ENCODE measurements at regions not wholly inside any gene's neighbourhood (a gene's known extent, or its start where the extent isn't known, plus 50 kb on each side); places are given as distances from the start of the nearest gene placed in this dataset.
"Not testable (repeated sequence)": the region's sequence is repeated elsewhere in the genome, so short reads cannot be mapped to it uniquely, and the experiment has no call there.

- H3K4me3 ChIP-seq (ENCODE audit: low read depth, low read length) = no peak overlapping the region
- no peak for DNase-seq (ENCODE audit: low read depth)
Observed at GRCh38 chr4:62656006-62656405, 1455.9 kb downstream of the ADGRL3 start.

GRCh38 chr4:62644372-62644771 is 1444.2 kb downstream of the ADGRL3 start:
- no peak for DNase-seq (ENCODE audit: low read depth)
- no peak overlapping the region for H3K4me3 ChIP-seq (ENCODE audit: low read depth, low read length)

DNA sequence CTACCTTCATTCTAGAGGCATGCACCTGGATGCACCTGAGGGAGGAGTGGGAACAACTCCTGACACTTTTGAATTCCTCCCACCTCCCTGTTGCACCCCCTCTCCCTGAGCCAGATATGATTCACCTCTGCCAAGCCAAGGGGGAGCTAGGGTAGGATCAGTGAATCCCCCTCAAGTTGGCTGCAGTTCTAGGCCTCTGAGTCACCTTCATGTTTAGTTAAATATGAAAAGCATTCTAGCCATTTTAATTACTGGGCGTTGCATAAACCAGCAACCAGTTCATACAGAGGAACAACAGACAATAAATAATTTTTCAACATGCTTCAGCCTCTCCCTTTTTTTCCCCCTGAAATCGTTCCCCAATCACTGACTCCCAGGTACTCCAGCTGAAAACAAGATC is 1440.2 kb downstream of the ADGRL3 start:
- H3K4me3 ChIP-seq (ENCODE audit: low read depth, low read length) = no peak overlapping the region
- no peak for DNase-seq (ENCODE audit: low read depth)

GRCh38 chr4:62627671-62628070 is 1427.5 kb downstream of the ADGRL3 start:
- no peak for DNase-seq (ENCODE audit: low read depth)
- no peak overlapping the region for H3K4me3 ChIP-seq (ENCODE audit: low read depth, low read length)

GRCh38 chr4:62627141-62627540 is 1427.0 kb downstream of the ADGRL3 start:
- no peak overlapping the region for H3K4me3 ChIP-seq (ENCODE audit: low read depth, low read length)
- DNase-seq (ENCODE audit: low read depth) = no peak

GRCh38 chr4:62622089-62622488 is 1422.0 kb downstream of the ADGRL3 start:
- DNase-seq (ENCODE audit: low read depth) = no peak
- no peak overlapping the region for H3K4me3 ChIP-seq (ENCODE audit: low read depth, low read length)

- no peak for DNase-seq (ENCODE audit: low read depth)
- H3K4me3 ChIP-seq (ENCODE audit: low read depth, low read length) = no peak overlapping the region
Observed at GRCh38 chr4:62619971-62620370, 1419.8 kb downstream of the ADGRL3 start.

DNA sequence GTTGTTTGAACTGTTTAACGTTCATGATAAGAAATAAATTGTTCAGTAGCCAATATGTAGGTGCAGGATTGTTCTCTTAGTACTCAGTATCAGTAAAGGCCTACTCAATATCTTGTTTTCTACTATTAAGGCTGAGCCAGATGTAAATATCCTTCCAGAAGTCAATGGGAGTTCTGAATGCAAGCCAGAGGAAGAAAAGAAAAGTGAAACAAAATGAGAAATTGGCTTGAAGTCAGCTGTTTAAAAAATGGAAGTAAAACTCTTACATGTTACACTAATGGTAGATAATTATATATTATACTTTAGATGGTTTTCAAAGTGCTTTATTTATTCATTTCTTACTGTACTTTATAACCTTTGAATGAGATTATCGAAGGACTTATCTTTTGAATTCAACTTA is 1417.9 kb downstream of the ADGRL3 start:
- no peak for DNase-seq (ENCODE audit: low read depth)

GRCh38 chr4:62601737-62602136 is 1401.6 kb downstream of the ADGRL3 start:
- no peak for DNase-seq (ENCODE audit: low read depth)
- H3K4me3 ChIP-seq (ENCODE audit: low read depth, low read length) = no peak overlapping the region

More for the DNA sequence above, 1417.9 kb downstream of the ADGRL3 start:
- no peak overlapping the region for H3K4me3 ChIP-seq (ENCODE audit: low read depth, low read length)

DNA sequence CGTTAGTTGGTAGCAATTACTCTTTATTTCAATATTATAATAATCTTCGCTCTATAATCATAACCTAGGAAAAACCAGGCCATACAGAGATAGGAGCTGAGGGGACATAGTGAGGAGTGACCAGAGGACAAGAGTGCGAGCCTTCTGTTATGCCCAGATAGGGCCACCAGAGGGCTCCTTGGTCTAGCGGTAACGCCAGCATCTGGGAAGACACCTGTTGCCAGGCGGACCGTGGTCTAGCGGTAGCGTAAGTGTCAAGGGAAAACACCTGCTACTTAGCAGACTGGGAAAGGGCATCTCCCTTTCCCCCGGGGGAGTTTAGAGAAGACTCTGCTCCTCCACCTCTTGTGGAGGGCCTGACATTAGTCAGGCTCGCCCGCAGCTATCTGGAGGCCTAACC is 1395.1 kb downstream of the ADGRL3 start:
- not testable (repeated sequence) for H3K4me3 ChIP-seq (ENCODE audit: low read depth, low read length); DNase-seq (ENCODE audit: low read depth)

GRCh38 chr4:62591756-62592155 is 1391.6 kb downstream of the ADGRL3 start:
- no peak for DNase-seq (ENCODE audit: low read depth)
- no peak overlapping the region for H3K4me3 ChIP-seq (ENCODE audit: low read depth, low read length)

DNA sequence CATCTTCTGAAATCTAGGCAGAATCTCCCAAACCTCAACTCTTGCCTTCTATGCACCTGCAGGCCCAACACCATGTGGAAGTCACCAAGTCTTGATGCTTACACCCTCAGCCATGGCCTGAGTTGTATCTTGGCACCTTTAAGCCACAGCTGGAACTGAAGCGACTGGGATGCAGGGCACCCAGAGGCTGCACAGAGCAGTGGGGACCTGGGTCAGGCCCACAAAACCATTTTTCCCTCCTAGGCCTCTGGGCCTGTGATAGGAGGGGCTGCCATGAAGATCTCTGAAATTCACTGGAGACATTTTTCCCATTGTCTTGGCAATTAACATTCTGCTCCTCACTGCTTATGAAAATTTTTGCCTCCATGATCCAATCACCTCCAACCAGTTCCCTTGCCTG is 1388.5 kb downstream of the ADGRL3 start:
- DNase-seq (ENCODE audit: low read depth) = no peak
- H3K4me3 ChIP-seq (ENCODE audit: low read depth, low read length) = no peak overlapping the region

DNA sequence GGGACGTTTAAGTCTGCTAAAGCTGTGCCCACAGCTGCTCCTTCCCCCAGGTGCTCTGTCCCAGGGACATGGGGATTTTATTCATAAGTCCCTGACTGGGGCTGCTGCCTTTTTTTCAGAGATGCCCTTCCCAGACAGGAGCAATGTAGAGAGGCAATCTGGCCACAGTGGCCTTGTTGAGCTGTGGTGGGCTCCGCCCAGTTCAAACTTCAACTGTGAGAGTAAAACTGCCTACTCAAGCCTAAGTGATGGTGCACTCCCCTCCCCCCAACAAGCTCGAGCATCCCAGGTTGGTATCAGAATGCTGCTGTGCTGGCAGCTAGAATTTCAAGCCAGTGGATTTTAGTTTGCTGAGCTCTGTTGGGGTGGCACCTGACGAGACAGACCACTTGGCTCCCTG is 1371.4 kb downstream of the ADGRL3 start:
- H3K4me3 ChIP-seq (ENCODE audit: low read depth, low read length) = no peak overlapping the region
- no peak for DNase-seq (ENCODE audit: low read depth)

DNA sequence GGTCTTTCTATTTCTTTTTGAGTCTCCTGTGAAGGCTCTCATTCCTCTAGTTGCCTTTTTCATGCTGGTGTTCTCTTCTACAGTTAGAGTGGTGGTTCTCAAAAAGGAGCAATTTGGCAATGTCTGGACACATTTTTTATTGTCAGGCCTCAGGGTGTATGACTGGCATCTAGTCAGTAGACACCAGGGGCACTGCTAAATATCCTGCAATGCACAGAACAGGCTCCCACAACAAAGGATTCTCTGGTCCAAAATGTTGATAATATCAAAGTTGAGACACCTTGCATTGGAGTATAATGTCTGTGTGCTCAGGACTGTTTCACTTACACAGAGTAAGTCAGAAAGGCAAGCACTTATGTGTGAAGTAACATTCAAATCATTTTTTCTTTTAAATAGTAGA is 1360.7 kb downstream of the ADGRL3 start:
- no peak for DNase-seq (ENCODE audit: low read depth)
- H3K4me3 ChIP-seq (ENCODE audit: low read depth, low read length) = no peak overlapping the region

GRCh38 chr4:62550121-62550520 is 1350.0 kb downstream of the ADGRL3 start:
- no peak for DNase-seq (ENCODE audit: low read depth)
- H3K4me3 ChIP-seq (ENCODE audit: low read depth, low read length) = no peak overlapping the region

GRCh38 chr4:62549601-62550000 is 1349.5 kb downstream of the ADGRL3 start:
- H3K4me3 ChIP-seq (ENCODE audit: low read depth, low read length) = no peak overlapping the region
- no peak for DNase-seq (ENCODE audit: low read depth)

DNA sequence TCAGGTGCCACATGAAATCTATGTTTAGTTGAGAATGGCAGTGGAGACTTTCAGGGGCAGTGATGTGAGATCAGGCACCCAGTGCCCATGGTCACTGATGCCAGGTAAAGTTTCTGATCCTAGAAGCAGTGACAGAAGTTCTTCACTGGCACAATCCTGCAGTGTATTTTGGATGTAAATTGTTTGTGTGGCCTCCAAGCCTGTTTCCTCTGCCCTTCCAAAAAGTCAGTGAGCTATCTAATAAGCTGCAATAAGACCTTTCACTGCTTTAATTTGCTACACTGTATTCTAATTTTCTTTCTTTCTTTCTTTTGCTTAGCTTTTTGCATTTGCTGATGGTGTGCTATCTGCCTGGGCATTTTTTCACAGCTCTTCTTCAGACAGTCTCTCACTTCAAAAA is 1348.6 kb downstream of the ADGRL3 start:
- no peak for DNase-seq (ENCODE audit: low read depth)
- no peak overlapping the region for H3K4me3 ChIP-seq (ENCODE audit: low read depth, low read length)

GRCh38 chr4:62548108-62548524 is 1348.0 kb downstream of the ADGRL3 start:
- no peak overlapping the region for H3K4me3 ChIP-seq (ENCODE audit: low read depth, low read length)
- DNase-seq (ENCODE audit: low read depth) = peak; percentile 10

DNA sequence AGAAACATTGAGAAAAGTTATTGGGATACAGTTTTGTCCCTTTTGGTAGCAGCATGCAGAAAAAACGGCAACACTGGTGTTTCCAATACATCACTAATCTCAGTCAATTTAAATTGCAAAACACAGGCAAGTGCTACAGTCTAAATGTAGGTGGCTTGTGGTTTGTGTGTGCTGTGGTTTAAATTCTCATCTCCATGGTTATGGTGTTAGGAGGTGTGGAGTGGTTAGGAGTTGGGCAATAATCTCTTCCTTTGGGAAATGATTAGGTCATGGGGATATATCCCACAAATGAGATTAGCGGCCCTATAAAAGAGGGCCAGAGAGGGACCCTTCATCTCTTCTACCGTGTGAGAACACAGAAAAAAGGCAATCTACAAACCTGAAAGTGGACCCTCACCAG is 1344.3 kb downstream of the ADGRL3 start:
- no peak overlapping the region for H3K4me3 ChIP-seq (ENCODE audit: low read depth, low read length)
- no peak for DNase-seq (ENCODE audit: low read depth)

DNA sequence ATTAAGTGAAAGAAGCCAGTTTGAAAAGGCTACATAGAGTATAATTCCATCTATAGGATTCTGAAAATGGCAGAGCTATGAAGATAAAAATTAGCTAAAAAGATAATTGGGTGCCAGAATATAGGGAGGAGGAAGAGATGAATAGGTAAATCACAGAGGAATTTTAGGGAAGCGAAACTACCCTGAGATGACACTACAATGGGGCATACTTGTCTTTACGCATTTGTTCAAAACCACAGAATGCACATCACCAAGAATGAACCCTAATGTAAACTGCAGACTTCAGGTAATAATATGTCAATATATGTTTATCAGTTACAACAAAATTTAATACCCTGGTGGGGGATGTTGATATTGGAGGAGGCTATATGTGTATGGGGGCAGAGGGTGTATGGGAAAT is 1342.9 kb downstream of the ADGRL3 start:
- DNase-seq (ENCODE audit: low read depth) = no peak
- H3K4me3 ChIP-seq (ENCODE audit: low read depth, low read length) = no peak overlapping the region

- H3K4me3 ChIP-seq (ENCODE audit: low read depth, low read length) = no peak overlapping the region
- no peak for DNase-seq (ENCODE audit: low read depth)
Observed at GRCh38 chr4:62533573-62533972, 1333.4 kb downstream of the ADGRL3 start.

DNA sequence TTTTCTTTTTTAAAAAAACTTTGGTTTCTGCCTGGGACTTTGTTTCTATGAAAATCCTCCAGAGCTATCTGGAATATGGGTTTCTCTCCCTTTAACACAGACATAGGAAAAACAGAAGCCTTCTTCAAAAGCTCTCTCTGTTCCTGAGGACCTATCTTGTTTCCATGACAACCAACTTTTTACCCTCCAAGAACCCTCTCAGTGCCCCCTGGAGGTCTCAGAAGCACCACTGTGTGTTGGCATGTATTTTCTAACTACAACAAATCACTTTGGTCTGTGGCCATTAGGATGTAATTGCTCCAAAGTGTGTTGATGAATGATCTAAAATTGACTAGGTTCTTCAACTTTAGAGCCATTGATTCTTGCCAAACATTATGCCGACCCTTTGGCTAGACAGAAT is 1331.6 kb downstream of the ADGRL3 start:
- DNase-seq (ENCODE audit: low read depth) = no peak
- H3K4me3 ChIP-seq (ENCODE audit: low read depth, low read length) = no peak overlapping the region
